PFSK-1 (cell line): ENCODE measurements at regions not wholly inside any gene's neighbourhood (a gene's known extent, or its start where the extent isn't known, plus 50 kb on each side); places are given as distances from the start of the nearest gene placed in this dataset.

Experiments
- FOXP2 ChIP-seq: optimal IDR thresholded peaks from 2 replicates; pipeline ENCODE3; 2011; ENCODE audit warnings: borderline replicate concordance, control low read depth, inconsistent platforms; ENCODE audit not compliant: insufficient read depth; ENCODE audit errors: extremely low read length, extremely low read depth
- POLR2AphosphoS5 ChIP-seq: IDR thresholded peaks from 2 replicates; pipeline ENCODE4 v1.6.1; 2012; ENCODE audit warnings: low read depth, mild to moderate bottlenecking, control low read depth, low read length, moderate library complexity
- REST ChIP-seq, 2 experiments: IDR thresholded peaks; 2 replicates each; pipeline versions ENCODE4 v1.6.1 to v1.8.0; 2011 to 2012; ENCODE audit warnings: low read depth in 2 of 2, low read length in 2 of 2, control low read depth in 1 of 2, inconsistent platforms in 1 of 2, mild to moderate bottlenecking in 1 of 2, moderate library complexity in 1 of 2; ENCODE audit not compliant: insufficient read depth in 1 of 2
- TAF1 ChIP-seq: IDR thresholded peaks from 2 replicates; pipeline ENCODE4 v1.6.1; 2012; ENCODE audit warnings: low read length, control low read depth, borderline replicate concordance; ENCODE audit not compliant: insufficient read depth

GRCh38 chr13:62294244-62294643 is 878.6 kb upstream of the PCDH20 start:
- TF ChIP-seq FOXP2 (no peak), TAF1 (no peak), POLR2AphosphoS5 (no peak), REST (IDR thresholded peaks at IDR 0.05; ENCODE audit: insufficient read depth in 1 of 2, low read depth in 2 of 2, low read length in 2 of 2) (no peak)
